ENCODE measurements at regions not wholly inside any gene's neighbourhood (a gene's known extent, or its start where the extent isn't known, plus 50 kb on each side); places are given as distances from the start of the nearest gene placed in this dataset.

- DNase-seq (ENCODE audit: low spot score): no peak
Measured at GRCh38 chr15:77819048-77819850, 186.5 kb upstream of the LINGO1 start.

GRCh38 chr15:77818484-77819047, 185.9 kb upstream of the LINGO1 start:
- DNase-seq (ENCODE audit: low spot score): no peak

GRCh38 chr15:77817434-77817833, 184.7 kb upstream of the LINGO1 start:
- DNase-seq (ENCODE audit: low spot score): no peak

- DNase-seq (ENCODE audit: low spot score): no peak
Measured at GRCh38 chr15:77816983-77817382, 184.3 kb upstream of the LINGO1 start.

- DNase-seq (ENCODE audit: low spot score): no peak
Measured at GRCh38 chr15:77815015-77815414, 182.3 kb upstream of the LINGO1 start.

- DNase-seq (ENCODE audit: low spot score): no peak
Measured at GRCh38 chr15:77812664-77813063, 180.0 kb upstream of the LINGO1 start.

- no peak for DNase-seq (ENCODE audit: low spot score)
Measured at GRCh38 chr15:77811270-77811669, 178.6 kb upstream of the LINGO1 start.

- no peak for DNase-seq (ENCODE audit: low spot score)
Measured at GRCh38 chr15:77810130-77810571, 177.4 kb upstream of the LINGO1 start.

- DNase-seq (ENCODE audit: low spot score): no peak
Measured at GRCh38 chr15:77808581-77809177, 176.0 kb upstream of the LINGO1 start.

GRCh38 chr15:77808075-77808474, 175.4 kb upstream of the LINGO1 start:
- DNase-seq (ENCODE audit: low spot score): no peak

GRCh38 chr15:77807611-77808010, 174.9 kb upstream of the LINGO1 start:
- no peak for DNase-seq (ENCODE audit: low spot score)

- no peak for DNase-seq (ENCODE audit: low spot score)
Measured at GRCh38 chr15:77807115-77807514, 174.4 kb upstream of the LINGO1 start.

GRCh38 chr15:77804210-77804609, 171.5 kb upstream of the LINGO1 start:
- no peak for DNase-seq (ENCODE audit: low spot score)

- DNase-seq (ENCODE audit: low spot score): no peak
Measured at GRCh38 chr15:77803487-77803886, 170.8 kb upstream of the LINGO1 start.

- no peak for DNase-seq (ENCODE audit: low spot score)
Measured at GRCh38 chr15:77800305-77800704, 167.6 kb upstream of the LINGO1 start.

GRCh38 chr15:77798847-77799246, 166.1 kb upstream of the LINGO1 start:
- no peak for DNase-seq (ENCODE audit: low spot score)

- no peak for DNase-seq (ENCODE audit: low spot score)
Measured at GRCh38 chr15:77798151-77798835, 165.6 kb upstream of the LINGO1 start.

GRCh38 chr15:77797270-77797669, 164.6 kb upstream of the LINGO1 start:
- no peak for DNase-seq (ENCODE audit: low spot score)

- no peak for DNase-seq (ENCODE audit: low spot score)
Measured at GRCh38 chr15:77796046-77796729, 163.5 kb upstream of the LINGO1 start.

GRCh38 chr15:77795446-77795845, 162.7 kb upstream of the LINGO1 start:
- no peak for DNase-seq (ENCODE audit: low spot score)

GRCh38 chr15:77791941-77792340, 159.2 kb upstream of the LINGO1 start:
- DNase-seq (ENCODE audit: low spot score): no peak

- DNase-seq (ENCODE audit: low spot score): no peak
Measured at GRCh38 chr15:77790481-77790880, 157.8 kb upstream of the LINGO1 start.
